Panc1 (cell line): ENCODE measurements at regions not wholly inside any gene's neighbourhood (a gene's known extent, or its start where the extent isn't known, plus 50 kb on each side); places are given as distances from the start of the nearest gene placed in this dataset.

Experiments
- ATAC-seq: fragments of 200-7000 bp; cut with Tn5 transposase; 2 replicates; pipeline ENCODE4 v1.9.1; 2020; ENCODE audit warnings: mild to moderate bottlenecking, moderate library complexity
- BruUV-seq: library from RNA; stranded (reverse); fragments of 400-500 nt; replicated peaks from 2 replicates; lab custom pipeline; 2021; lab: Mats Ljungman, UMichigan
- CTCF ChIA-PET: fragments of 300-600 bp; sonication (Branson Sonifier 250); formaldehyde crosslinking; loops from one replicate; lab custom pipeline; 2022; ENCODE audit warnings: antibody characterized with exemption; lab: Charles Lee
- POLR2A ChIA-PET: fragments of 300-600 bp; sonication (Branson Sonifier 250); formaldehyde crosslinking; loops from one replicate; lab custom pipeline; 2022; ENCODE audit warnings: antibody characterized with exemption; lab: Charles Lee
- DNase-seq: peaks from one replicate; pipeline ENCODE4 v3.0.0-alpha.2; 2010; ENCODE audit warnings: low read depth, low spot score
- H3K27ac ChIP-seq: 2 replicates; pipeline ENCODE4 v1.5.1; 2011; ENCODE audit warnings: mild to moderate bottlenecking, low read length, inconsistent platforms
- H3K27me3 ChIP-seq: fragments of 200-500 bp; sonication (Bioruptor generic); 2 replicates; pipeline ENCODE4 v1.6.0; 2014; ENCODE audit warnings: low read length, inconsistent platforms; ENCODE audit not compliant: control insufficient read depth, insufficient read depth
- H3K36me3 ChIP-seq: fragments of 200-500 bp; sonication (Bioruptor generic); 2 replicates; pipeline ENCODE4 v1.5.1; 2014; ENCODE audit warnings: inconsistent platforms, mild to moderate bottlenecking, low read length, moderate library complexity; ENCODE audit not compliant: control insufficient read depth, insufficient read depth
- H3K4me1 ChIP-seq: 2 replicates; pipeline ENCODE4 v1.5.1; 2011; ENCODE audit warnings: inconsistent platforms, mild to moderate bottlenecking, low read length, moderate library complexity; ENCODE audit not compliant: control insufficient read depth, insufficient read depth
- H3K4me3 ChIP-seq, 2 experiments: 2 replicates each; pipeline ENCODE4 v1.5.1; 2011 to 2012; ENCODE audit warnings: low read depth in 2 of 2, low read length in 2 of 2, mild to moderate bottlenecking in 2 of 2, inconsistent platforms in 1 of 2, moderate library complexity in 1 of 2
- H3K9me3 ChIP-seq: fragments of 200-500 bp; sonication (Bioruptor generic); 2 replicates; pipeline ENCODE4 v1.5.1; 2014; ENCODE audit warnings: low read depth, mild to moderate bottlenecking, inconsistent platforms, low read length, moderate library complexity; ENCODE audit not compliant: control insufficient read depth, insufficient read depth
- POLR2AphosphoS5 ChIP-seq: IDR thresholded peaks from 2 replicates; pipeline ENCODE4 v1.6.1; 2012; ENCODE audit warnings: mild to moderate bottlenecking, low read depth, low read length, moderate library complexity
- SIN3A ChIP-seq: IDR thresholded peaks from 2 replicates; pipeline ENCODE4 v1.6.1; 2012; ENCODE audit warnings: low read depth, mild to moderate bottlenecking, low read length, moderate library complexity, borderline replicate concordance; ENCODE audit not compliant: insufficient read depth
- TCF7L2 ChIP-seq: IDR thresholded peaks from 2 replicates; pipeline ENCODE4 v1.6.1; 2011; ENCODE audit warnings: mild to moderate bottlenecking, low read depth, low read length, inconsistent platforms
- in situ Hi-C: cut with HindIII; loops from 2 replicates; pipeline ENCODE4 v1.10.0; 2016; ENCODE audit warnings: low sequenced_read_pairs, low pct_unique_long_range_greater_than_20kb
- intact Hi-C: fragments of 100-400 bp; cut with micrococcal nuclease; formaldehyde crosslinking; loops from one replicate; pipeline ENCODE4 v1.10.0; 2022; ENCODE audit not compliant: unreplicated experiment
- TF ChIP-seq, protein P1 (sequence below), 2 experiments: IDR thresholded peaks; 2 replicates each; pipeline ENCODE4 v1.6.1; 2011 to 2012; ENCODE audit warnings: low read depth in 2 of 2, control low read depth in 1 of 2, low read length in 1 of 2, mild to moderate bottlenecking in 1 of 2, moderate library complexity in 1 of 2; ENCODE audit not compliant: insufficient read depth in 1 of 2
- TF ChIP-seq, protein P2 (sequence below): fragments of 450-650 bp; IDR thresholded peaks from 2 replicates; pipeline ENCODE4 v1.5.1; 2017; ENCODE audit warnings: mild to moderate bottlenecking

DNA sequence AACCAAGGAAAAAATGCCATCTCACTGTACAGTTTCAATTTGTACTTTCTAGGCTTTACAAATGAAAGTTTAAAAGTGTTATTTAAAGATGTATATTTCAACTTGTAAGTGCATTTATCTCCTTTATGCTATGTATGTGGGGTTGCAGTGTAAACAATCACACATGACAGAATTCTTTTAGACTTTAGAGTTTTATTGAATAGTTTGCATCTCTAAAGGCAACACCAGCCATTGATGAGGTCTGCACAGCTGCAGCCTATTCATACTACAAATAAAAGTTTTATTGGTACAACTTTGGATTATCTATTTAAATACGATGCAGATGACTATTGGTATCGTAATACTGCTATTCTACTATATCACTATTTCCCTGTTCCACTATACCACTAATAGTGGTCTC is 894.4 kb upstream of the B3GALT2 start:
- ATAC-seq (no peak), DNase-seq (no peak)
- no peaks in the 10 kb centered on the region for H3K36me3 ChIP-seq
- H3K4me3 ChIP-seq: no peak overlapping the region
- ChIA-PET CTCF (no interaction called here), POLR2A (no interaction called here)
- H3K27ac ChIP-seq: no peak overlapping the region
- no peaks in the 10 kb centered on the region for H3K4me1 ChIP-seq
- TF ChIP-seq SIN3A (no peak), POLR2AphosphoS5 (no peak), TCF7L2 (no peak)
- TF ChIP-seq, protein P1, sequence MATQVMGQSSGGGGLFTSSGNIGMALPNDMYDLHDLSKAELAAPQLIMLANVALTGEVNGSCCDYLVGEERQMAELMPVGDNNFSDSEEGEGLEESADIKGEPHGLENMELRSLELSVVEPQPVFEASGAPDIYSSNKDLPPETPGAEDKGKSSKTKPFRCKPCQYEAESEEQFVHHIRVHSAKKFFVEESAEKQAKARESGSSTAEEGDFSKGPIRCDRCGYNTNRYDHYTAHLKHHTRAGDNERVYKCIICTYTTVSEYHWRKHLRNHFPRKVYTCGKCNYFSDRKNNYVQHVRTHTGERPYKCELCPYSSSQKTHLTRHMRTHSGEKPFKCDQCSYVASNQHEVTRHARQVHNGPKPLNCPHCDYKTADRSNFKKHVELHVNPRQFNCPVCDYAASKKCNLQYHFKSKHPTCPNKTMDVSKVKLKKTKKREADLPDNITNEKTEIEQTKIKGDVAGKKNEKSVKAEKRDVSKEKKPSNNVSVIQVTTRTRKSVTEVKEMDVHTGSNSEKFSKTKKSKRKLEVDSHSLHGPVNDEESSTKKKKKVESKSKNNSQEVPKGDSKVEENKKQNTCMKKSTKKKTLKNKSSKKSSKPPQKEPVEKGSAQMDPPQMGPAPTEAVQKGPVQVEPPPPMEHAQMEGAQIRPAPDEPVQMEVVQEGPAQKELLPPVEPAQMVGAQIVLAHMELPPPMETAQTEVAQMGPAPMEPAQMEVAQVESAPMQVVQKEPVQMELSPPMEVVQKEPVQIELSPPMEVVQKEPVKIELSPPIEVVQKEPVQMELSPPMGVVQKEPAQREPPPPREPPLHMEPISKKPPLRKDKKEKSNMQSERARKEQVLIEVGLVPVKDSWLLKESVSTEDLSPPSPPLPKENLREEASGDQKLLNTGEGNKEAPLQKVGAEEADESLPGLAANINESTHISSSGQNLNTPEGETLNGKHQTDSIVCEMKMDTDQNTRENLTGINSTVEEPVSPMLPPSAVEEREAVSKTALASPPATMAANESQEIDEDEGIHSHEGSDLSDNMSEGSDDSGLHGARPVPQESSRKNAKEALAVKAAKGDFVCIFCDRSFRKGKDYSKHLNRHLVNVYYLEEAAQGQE (IDR thresholded peaks at IDR 0.05; ENCODE audit: insufficient read depth in 1 of 2, low read depth in 2 of 2, low read length in 1 of 2): no peak
- TF ChIP-seq, protein P2, sequence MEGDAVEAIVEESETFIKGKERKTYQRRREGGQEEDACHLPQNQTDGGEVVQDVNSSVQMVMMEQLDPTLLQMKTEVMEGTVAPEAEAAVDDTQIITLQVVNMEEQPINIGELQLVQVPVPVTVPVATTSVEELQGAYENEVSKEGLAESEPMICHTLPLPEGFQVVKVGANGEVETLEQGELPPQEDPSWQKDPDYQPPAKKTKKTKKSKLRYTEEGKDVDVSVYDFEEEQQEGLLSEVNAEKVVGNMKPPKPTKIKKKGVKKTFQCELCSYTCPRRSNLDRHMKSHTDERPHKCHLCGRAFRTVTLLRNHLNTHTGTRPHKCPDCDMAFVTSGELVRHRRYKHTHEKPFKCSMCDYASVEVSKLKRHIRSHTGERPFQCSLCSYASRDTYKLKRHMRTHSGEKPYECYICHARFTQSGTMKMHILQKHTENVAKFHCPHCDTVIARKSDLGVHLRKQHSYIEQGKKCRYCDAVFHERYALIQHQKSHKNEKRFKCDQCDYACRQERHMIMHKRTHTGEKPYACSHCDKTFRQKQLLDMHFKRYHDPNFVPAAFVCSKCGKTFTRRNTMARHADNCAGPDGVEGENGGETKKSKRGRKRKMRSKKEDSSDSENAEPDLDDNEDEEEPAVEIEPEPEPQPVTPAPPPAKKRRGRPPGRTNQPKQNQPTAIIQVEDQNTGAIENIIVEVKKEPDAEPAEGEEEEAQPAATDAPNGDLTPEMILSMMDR: no peak
- no TSS peak for BruUV-seq
- intact Hi-C loops (no loop called here), in situ Hi-C loops (no loop called here)
- no peaks in the 10 kb centered on the region for H3K9me3 ChIP-seq
- H3K27me3 ChIP-seq: no peaks in the 10 kb centered on the region

DNA sequence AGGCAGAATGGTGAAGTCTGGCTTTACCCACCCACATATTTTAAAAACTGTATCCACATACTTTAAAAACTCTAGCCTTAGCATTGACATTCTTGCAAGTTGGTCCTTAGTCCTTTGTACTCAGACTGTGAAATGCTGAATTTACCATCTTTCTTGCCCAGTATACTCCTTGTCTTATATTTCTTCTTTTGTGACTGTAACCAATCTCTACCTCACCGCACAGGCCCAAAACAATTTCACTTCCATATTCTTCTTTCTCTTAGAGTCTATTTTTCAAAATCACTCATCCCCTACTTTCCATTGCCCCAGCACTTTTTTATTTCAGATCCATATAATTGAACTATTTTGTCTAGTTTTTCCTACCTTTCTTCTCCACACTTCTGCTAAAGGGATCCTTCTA is 892.4 kb upstream of the B3GALT2 start:
- intact Hi-C loops (no loop called here), in situ Hi-C loops (no loop called here)
- Histone ChIP-seq H3K4me3 (no peak overlapping the region), H3K27ac (no peak overlapping the region), H3K27me3 (no peaks in the 10 kb centered on the region), H3K9me3 (no peaks in the 10 kb centered on the region), H3K4me1 (no peaks in the 10 kb centered on the region), H3K36me3 (no peaks in the 10 kb centered on the region)
- POLR2A ChIA-PET: no interaction called here
- ATAC-seq: no peak
- CTCF ChIA-PET: no interaction called here
- no peak for DNase-seq
- BruUV-seq: no TSS peak
- TF ChIP-seq TCF7L2 (no peak), POLR2AphosphoS5 (no peak), SIN3A (no peak)
- TF ChIP-seq, protein P1 (IDR thresholded peaks at IDR 0.05; ENCODE audit: insufficient read depth in 1 of 2, low read depth in 2 of 2, low read length in 1 of 2): no peak
- TF ChIP-seq, protein P2: no peak
